MM.1S (cell line): ENCODE measurements at regions not wholly inside any gene's neighbourhood (a gene's known extent, or its start where the extent isn't known, plus 50 kb on each side); places are given as distances from the start of the nearest gene placed in this dataset.

Experiments
- DNase-seq: peaks from one replicate; pipeline ENCODE4 v3.0.0-alpha.2; 2015
- H2AFZ ChIP-seq: fragments of 300-600 bp; sonication (generic); 2 replicates; pipeline ENCODE4 v1.6.0; 2016; ENCODE audit warnings: antibody characterized with exemption, low read length
- H3F3A ChIP-seq: fragments of 300-600 bp; sonication (generic); 2 replicates; pipeline ENCODE4 v1.6.1; 2016; ENCODE audit warnings: mild to moderate bottlenecking, antibody characterized with exemption, low read length, moderate library complexity, mixed read lengths; ENCODE audit not compliant: insufficient read depth
- H3K27ac ChIP-seq: fragments of 300-600 bp; sonication (generic); 2 replicates; pipeline ENCODE4 v1.5.1; 2016; ENCODE audit warnings: mild to moderate bottlenecking, low read length
- H3K27me3 ChIP-seq: fragments of 300-600 bp; sonication (generic); replicated peaks from 2 replicates; pipeline ENCODE4 v1.6.0; 2016; ENCODE audit warnings: low read length; ENCODE audit not compliant: insufficient read depth
- H3K36me3 ChIP-seq: fragments of 300-600 bp; sonication (generic); replicated peaks from 2 replicates; pipeline ENCODE4 v1.6.1; 2016; ENCODE audit warnings: mild to moderate bottlenecking, low read length, mixed read lengths; ENCODE audit not compliant: insufficient read depth
- H3K4me1 ChIP-seq: fragments of 300-600 bp; sonication (generic); 2 replicates; pipeline ENCODE4 v1.6.1; 2016; ENCODE audit warnings: low read length, mixed read lengths
- H3K4me2 ChIP-seq: fragments of 300-600 bp; sonication (generic); 2 replicates; pipeline ENCODE4 v1.6.0; 2016; ENCODE audit warnings: low read depth, low read length
- H3K4me3 ChIP-seq: fragments of 300-600 bp; sonication (generic); 2 replicates; pipeline ENCODE4 v1.5.1; 2016; ENCODE audit warnings: low read length, mixed read lengths
- H3K79me2 ChIP-seq: fragments of 300-600 bp; sonication (generic); 2 replicates; pipeline ENCODE4 v1.6.1; 2016; ENCODE audit warnings: mixed run types, low read length, mixed read lengths
- H3K9ac ChIP-seq: fragments of 300-600 bp; sonication (generic); 2 replicates; pipeline ENCODE4 v1.6.1; 2016; ENCODE audit warnings: low read length, mixed read lengths
- H3K9me2 ChIP-seq: fragments of 300-600 bp; sonication (generic); replicated peaks from 2 replicates; pipeline ENCODE4 v1.6.1; 2016; ENCODE audit warnings: mild to moderate bottlenecking, low read length, mixed read lengths; ENCODE audit not compliant: insufficient read depth
- H3K9me3 ChIP-seq: fragments of 300-600 bp; sonication (generic); replicated peaks from 2 replicates; pipeline ENCODE4 v1.6.1; 2016; ENCODE audit warnings: mild to moderate bottlenecking, low read length, mixed read lengths; ENCODE audit not compliant: insufficient read depth
- H4K20me1 ChIP-seq: fragments of 300-600 bp; sonication (generic); 2 replicates; pipeline ENCODE4 v1.6.1; 2016; ENCODE audit warnings: mild to moderate bottlenecking, low read length, moderate library complexity, mixed read lengths; ENCODE audit not compliant: insufficient read depth
- EZH2 ChIP-seq: fragments of 300-600 bp; sonication (generic); optimal IDR thresholded peaks from 2 replicates; pipeline ENCODE3; 2017; ENCODE audit warnings: low read depth, mild to moderate bottlenecking, antibody characterized with exemption, low read length, mixed read lengths
- EZH2phosphoT487 ChIP-seq: fragments of 300-600 bp; sonication (generic); IDR thresholded peaks from 2 replicates; pipeline ENCODE4 v1.6.1; 2018; ENCODE audit warnings: antibody characterized with exemption, low read length
- TF ChIP-seq, protein P1 (sequence below): fragments of 300-600 bp; sonication (generic); IDR thresholded peaks from 2 replicates; pipeline ENCODE4 v1.5.1; 2016; ENCODE audit warnings: antibody characterized with exemption, low read length, mixed read lengths

DNA sequence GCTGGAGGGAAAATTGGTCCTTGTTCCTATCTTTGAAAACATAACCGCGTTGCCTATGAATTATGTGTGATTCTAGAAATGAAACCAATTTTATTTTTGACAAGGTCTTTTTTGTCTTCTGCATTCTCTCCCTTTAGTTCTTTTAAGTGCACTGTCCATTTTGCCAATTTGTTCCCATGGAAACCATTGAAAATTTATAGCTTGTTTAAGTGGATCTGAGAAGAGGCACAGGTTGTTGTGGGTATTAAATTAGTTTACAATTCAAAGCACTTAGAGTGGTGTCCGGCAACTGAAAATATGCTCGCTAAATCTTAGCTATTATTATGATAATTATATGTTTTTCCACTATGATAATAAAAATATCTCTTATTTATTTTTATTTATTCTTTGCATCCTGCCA lies 107.5 kb upstream of the FSHR start:
- Histone ChIP-seq H3K27me3 (no peaks in the 10 kb centered on the region), H3K4me3 (no peak overlapping the region), H3K4me1 (no peaks in the 10 kb centered on the region), H3K36me3 (no peaks in the 10 kb centered on the region), H2AFZ (no peak overlapping the region), H3K79me2 (no peaks in the 10 kb centered on the region), H3K4me2 (no peak overlapping the region), H3K27ac (no peak overlapping the region), H3K9ac (no peak overlapping the region), H3K9me2 (no peaks in the 10 kb centered on the region), H4K20me1 (no peaks in the 10 kb centered on the region), H3K9me3 (no peaks in the 10 kb centered on the region), H3F3A (no peaks in the 10 kb centered on the region)
- no peak for DNase-seq
- TF ChIP-seq EZH2phosphoT487 (no peak), EZH2 (no peak)
- TF ChIP-seq, protein P1, sequence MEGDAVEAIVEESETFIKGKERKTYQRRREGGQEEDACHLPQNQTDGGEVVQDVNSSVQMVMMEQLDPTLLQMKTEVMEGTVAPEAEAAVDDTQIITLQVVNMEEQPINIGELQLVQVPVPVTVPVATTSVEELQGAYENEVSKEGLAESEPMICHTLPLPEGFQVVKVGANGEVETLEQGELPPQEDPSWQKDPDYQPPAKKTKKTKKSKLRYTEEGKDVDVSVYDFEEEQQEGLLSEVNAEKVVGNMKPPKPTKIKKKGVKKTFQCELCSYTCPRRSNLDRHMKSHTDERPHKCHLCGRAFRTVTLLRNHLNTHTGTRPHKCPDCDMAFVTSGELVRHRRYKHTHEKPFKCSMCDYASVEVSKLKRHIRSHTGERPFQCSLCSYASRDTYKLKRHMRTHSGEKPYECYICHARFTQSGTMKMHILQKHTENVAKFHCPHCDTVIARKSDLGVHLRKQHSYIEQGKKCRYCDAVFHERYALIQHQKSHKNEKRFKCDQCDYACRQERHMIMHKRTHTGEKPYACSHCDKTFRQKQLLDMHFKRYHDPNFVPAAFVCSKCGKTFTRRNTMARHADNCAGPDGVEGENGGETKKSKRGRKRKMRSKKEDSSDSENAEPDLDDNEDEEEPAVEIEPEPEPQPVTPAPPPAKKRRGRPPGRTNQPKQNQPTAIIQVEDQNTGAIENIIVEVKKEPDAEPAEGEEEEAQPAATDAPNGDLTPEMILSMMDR = no peak

DNA sequence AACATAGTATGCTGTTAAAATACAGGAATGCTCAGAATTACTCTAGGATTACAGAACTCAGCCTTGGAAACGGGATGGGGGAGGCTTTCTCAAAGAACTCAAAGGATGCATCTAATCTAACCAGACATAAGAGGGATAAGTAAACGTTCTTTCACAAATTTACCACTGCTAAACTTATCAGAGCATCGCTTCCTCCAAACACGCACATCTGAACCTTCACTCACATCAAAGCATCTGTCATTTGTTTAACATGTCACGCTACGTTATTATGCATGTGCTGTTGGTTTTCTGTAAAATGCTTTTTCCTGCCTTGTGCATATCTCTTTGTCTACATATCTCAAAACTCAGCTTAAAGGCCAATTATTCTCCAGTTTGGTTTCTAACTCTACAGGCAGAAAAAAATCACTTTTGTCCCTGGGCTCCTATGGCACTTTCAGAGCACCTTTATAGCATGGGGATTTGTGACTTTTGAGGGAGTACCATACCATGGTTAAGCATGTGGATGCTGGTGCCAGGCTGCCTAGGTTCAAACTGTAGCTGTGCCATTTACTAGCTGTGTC lies 106.7 kb upstream of the FSHR start:
- Histone ChIP-seq H2AFZ (no peak overlapping the region), H3K9me3 (no peaks in the 10 kb centered on the region), H3K4me1 (no peaks in the 10 kb centered on the region), H3K36me3 (no peaks in the 10 kb centered on the region), H3K9ac (no peak overlapping the region), H3K4me2 (no peak overlapping the region), H3K27ac (no peak overlapping the region), H3K27me3 (no peaks in the 10 kb centered on the region), H3K4me3 (no peak overlapping the region), H4K20me1 (no peaks in the 10 kb centered on the region), H3F3A (no peaks in the 10 kb centered on the region), H3K9me2 (no peaks in the 10 kb centered on the region), H3K79me2 (no peaks in the 10 kb centered on the region)
- TF ChIP-seq EZH2phosphoT487 (no peak), EZH2 (no peak)
- TF ChIP-seq, protein P1 = no peak
- DNase-seq = no peak

DNA sequence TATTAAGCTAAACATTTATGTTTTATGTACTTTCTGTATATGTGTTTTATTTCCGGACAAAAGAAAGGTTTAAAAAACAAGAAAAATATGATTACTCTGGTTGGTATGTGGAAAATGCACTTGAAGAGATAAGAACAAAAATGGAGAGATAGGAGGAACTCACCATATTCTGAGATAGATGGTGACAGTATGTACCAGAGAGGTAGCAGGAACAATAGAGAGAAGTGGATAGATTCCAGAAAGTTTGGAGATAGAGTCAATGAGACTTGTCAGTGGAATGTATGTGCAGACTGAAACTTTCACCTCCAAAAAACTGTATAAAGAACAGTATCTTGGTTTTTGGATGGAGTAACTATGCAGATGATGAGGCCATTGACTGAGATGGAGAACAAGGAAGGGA lies 105.6 kb upstream of the FSHR start:
- no peaks in the 10 kb centered on the region for H3K9me2 ChIP-seq
- H3K79me2 ChIP-seq = no peaks in the 10 kb centered on the region
- no peaks in the 10 kb centered on the region for H3F3A ChIP-seq
- no peaks in the 10 kb centered on the region for H3K27me3 ChIP-seq
- H3K4me1 ChIP-seq = no peaks in the 10 kb centered on the region
- TF ChIP-seq EZH2phosphoT487 = no peak
- TF ChIP-seq, protein P1 = no peak
- TF ChIP-seq EZH2 = no peak
- H2AFZ ChIP-seq = no peak overlapping the region
- H3K9ac ChIP-seq = no peak overlapping the region
- DNase-seq = no peak
- no peak overlapping the region for H3K27ac ChIP-seq
- H3K4me3 ChIP-seq = no peak overlapping the region
- no peaks in the 10 kb centered on the region for H3K36me3 ChIP-seq
- H3K9me3 ChIP-seq = no peaks in the 10 kb centered on the region
- no peak overlapping the region for H3K4me2 ChIP-seq
- H4K20me1 ChIP-seq = no peaks in the 10 kb centered on the region
